ENCODE measurements at regions not wholly inside any gene's neighbourhood (a gene's known extent, or its start where the extent isn't known, plus 50 kb on each side); places are given as distances from the start of the nearest gene placed in this dataset.

GRCh38 chr6:141401168-141401567 lies 731.6 kb upstream of the GJE1 start:
- Histone ChIP-seq H3K36me3 (ENCODE audit: control insufficient read depth, insufficient read depth, low read length) (no peaks in the 10 kb centered on the region), H3K27me3 (replicated peaks; ENCODE audit: control insufficient read depth, insufficient read depth, low read length) (no peaks in the 10 kb centered on the region), H3K9me3 (no peaks in the 10 kb centered on the region), H3K4me1 (no peaks in the 10 kb centered on the region), H3K4me3 (ENCODE audit: low read depth, low read length) (no peak overlapping the region)
- intact Hi-C loops (cut with micrococcal nuclease; ENCODE audit: unreplicated experiment) = no loop called here
- no TSS peak for BruUV-seq (replicated peaks)
- Mint-ChIP-seq H3K9me3 (ENCODE audit: unreplicated experiment) (no peaks in the 10 kb centered on the region), H3K4me3 (ENCODE audit: unreplicated experiment) (no peak overlapping the region), H3K27ac (ENCODE audit: unreplicated experiment) (no peak overlapping the region), H3K27me3 (ENCODE audit: insufficient read depth, unreplicated experiment) (peaks cover 8% of the 10 kb centered on the region), H3K36me3 (ENCODE audit: insufficient read depth, unreplicated experiment) (peaks cover 6% of the 10 kb centered on the region), H3K4me1 (ENCODE audit: low read depth, unreplicated experiment) (no peaks in the 10 kb centered on the region)
- ChIA-PET CTCF (no interaction called here), POLR2A (no interaction called here)
- DNase-seq = no peak
- TF ChIP-seq CTCF (IDR thresholded peaks at IDR 0.05; ENCODE audit: insufficient read depth in 1 of 2, low read depth in 1 of 2, low read length in 1 of 2, severe bottlenecking in 1 of 2, unreplicated experiment in 1 of 2) = no peak

- ChIA-PET POLR2A (no interaction called here), CTCF (no interaction called here)
- Mint-ChIP-seq H3K36me3 (ENCODE audit: insufficient read depth, unreplicated experiment) (peaks cover 6% of the 10 kb centered on the region), H3K9me3 (ENCODE audit: unreplicated experiment) (no peaks in the 10 kb centered on the region), H3K27ac (ENCODE audit: unreplicated experiment) (no peak overlapping the region), H3K27me3 (ENCODE audit: insufficient read depth, unreplicated experiment) (peaks cover 8% of the 10 kb centered on the region), H3K4me1 (ENCODE audit: low read depth, unreplicated experiment) (no peaks in the 10 kb centered on the region), H3K4me3 (ENCODE audit: unreplicated experiment) (no peak overlapping the region)
- H3K4me3 ChIP-seq (ENCODE audit: low read depth, low read length) = no peak overlapping the region
- no peak for DNase-seq
- H3K4me1 ChIP-seq = no peaks in the 10 kb centered on the region
- no TSS peak for BruUV-seq (replicated peaks)
- H3K9me3 ChIP-seq = no peaks in the 10 kb centered on the region
- no peaks in the 10 kb centered on the region for H3K27me3 ChIP-seq (replicated peaks; ENCODE audit: control insufficient read depth, insufficient read depth, low read length)
- intact Hi-C loops (cut with micrococcal nuclease; ENCODE audit: unreplicated experiment) = no loop called here
- TF ChIP-seq CTCF (IDR thresholded peaks at IDR 0.05; ENCODE audit: insufficient read depth in 1 of 2, low read depth in 1 of 2, low read length in 1 of 2, severe bottlenecking in 1 of 2, unreplicated experiment in 1 of 2) = no peak
- no peaks in the 10 kb centered on the region for H3K36me3 ChIP-seq (ENCODE audit: control insufficient read depth, insufficient read depth, low read length)
These were observed 733.8 kb upstream of the GJE1 start for GRCh38 chr6:141398949-141399348.

- Mint-ChIP-seq H3K36me3 (ENCODE audit: insufficient read depth, unreplicated experiment) (no peaks in the 10 kb centered on the region), H3K4me3 (ENCODE audit: unreplicated experiment) (no peak overlapping the region), H3K27me3 (ENCODE audit: insufficient read depth, unreplicated experiment) (no peaks in the 10 kb centered on the region), H3K27ac (ENCODE audit: unreplicated experiment) (no peak overlapping the region), H3K4me1 (ENCODE audit: low read depth, unreplicated experiment) (no peaks in the 10 kb centered on the region), H3K9me3 (ENCODE audit: unreplicated experiment) (no peaks in the 10 kb centered on the region)
- Histone ChIP-seq H3K9me3 (no peaks in the 10 kb centered on the region), H3K4me3 (ENCODE audit: low read depth, low read length) (no peak overlapping the region), H3K27me3 (replicated peaks; ENCODE audit: control insufficient read depth, insufficient read depth, low read length) (no peaks in the 10 kb centered on the region), H3K4me1 (no peaks in the 10 kb centered on the region), H3K36me3 (ENCODE audit: control insufficient read depth, insufficient read depth, low read length) (no peaks in the 10 kb centered on the region)
- no peak for TF ChIP-seq CTCF (IDR thresholded peaks at IDR 0.05; ENCODE audit: insufficient read depth in 1 of 2, low read depth in 1 of 2, low read length in 1 of 2, severe bottlenecking in 1 of 2, unreplicated experiment in 1 of 2)
- CTCF ChIA-PET = no interaction called here
- intact Hi-C loops (cut with micrococcal nuclease; ENCODE audit: unreplicated experiment) = no loop called here
- no TSS peak for BruUV-seq (replicated peaks)
- DNase-seq = no peak
- POLR2A ChIA-PET = no interaction called here
These were observed 737.2 kb upstream of the GJE1 start for GRCh38 chr6:141395443-141396008.
